DND-41 (cell line): ENCODE measurements at regions not wholly inside any gene's neighbourhood (a gene's known extent, or its start where the extent isn't known, plus 50 kb on each side); places are given as distances from the start of the nearest gene placed in this dataset.
"Not testable (repeated sequence)": the region's sequence is repeated elsewhere in the genome, so short reads cannot be mapped to it uniquely, and the experiment has no call there.

ENCODE experiments used
- CTCF ChIP-seq: IDR thresholded peaks from 2 replicates; pipeline ENCODE4 v1.5.1; 2012; ENCODE audit warnings: borderline replicate concordance, low read length, moderate library complexity, mild to moderate bottlenecking; ENCODE audit not compliant: poor library complexity, severe bottlenecking; ENCODE audit errors: extremely low read depth
- EZH2 ChIP-seq: IDR thresholded peaks from 3 replicates; pipeline ENCODE4 v1.6.1; 2012; ENCODE audit warnings: borderline replicate concordance, low read depth, mild to moderate bottlenecking, moderate library complexity, low read length, inconsistent platforms; ENCODE audit not compliant: severe bottlenecking

GRCh38 chr22:25311924-25312323, 92.5 kb downstream of the CRYBB2 start:
- not testable (repeated sequence) for TF ChIP-seq CTCF, EZH2
